ENCODE measurements at regions not wholly inside any gene's neighbourhood (a gene's known extent, or its start where the extent isn't known, plus 50 kb on each side); places are given as distances from the start of the nearest gene placed in this dataset.

GRCh38 chr16:55249361-55249760, 74.6 kb upstream of the IRX6 start:
- no peak for TF ChIP-seq CTCF (IDR thresholded peaks at IDR 0.05; ENCODE audit: insufficient read depth, low read length, poor library complexity, severe bottlenecking)
- DNase-seq (ENCODE audit: extremely low read depth, insufficient read length) = no peak
- Histone ChIP-seq H3K4me3 (replicated peaks; ENCODE audit: low read depth, low read length) (no peak overlapping the region), H3K27me3 (replicated peaks; ENCODE audit: control insufficient read depth, insufficient read depth, low read length) (no peaks in the 10 kb centered on the region), H3K36me3 (ENCODE audit: control insufficient read depth, insufficient read depth, low read length) (no peaks in the 10 kb centered on the region)

- no peak for DNase-seq (ENCODE audit: extremely low read depth, insufficient read length)
- no peak for TF ChIP-seq CTCF (IDR thresholded peaks at IDR 0.05; ENCODE audit: insufficient read depth, low read length, poor library complexity, severe bottlenecking)
- no peaks in the 10 kb centered on the region for H3K36me3 ChIP-seq (ENCODE audit: control insufficient read depth, insufficient read depth, low read length)
- H3K4me3 ChIP-seq (replicated peaks; ENCODE audit: low read depth, low read length) = no peak overlapping the region
- H3K27me3 ChIP-seq (replicated peaks; ENCODE audit: control insufficient read depth, insufficient read depth, low read length) = no peaks in the 10 kb centered on the region
Measured at GRCh38 chr16:55249936-55250335, 74.1 kb upstream of the IRX6 start.

GRCh38 chr16:55250701-55251100, 73.3 kb upstream of the IRX6 start:
- DNase-seq (ENCODE audit: extremely low read depth, insufficient read length) = no peak
- H3K27me3 ChIP-seq (replicated peaks; ENCODE audit: control insufficient read depth, insufficient read depth, low read length) = no peaks in the 10 kb centered on the region
- no peaks in the 10 kb centered on the region for H3K36me3 ChIP-seq (ENCODE audit: control insufficient read depth, insufficient read depth, low read length)
- H3K4me3 ChIP-seq (replicated peaks; ENCODE audit: low read depth, low read length) = no peak overlapping the region
- no peak for TF ChIP-seq CTCF (IDR thresholded peaks at IDR 0.05; ENCODE audit: insufficient read depth, low read length, poor library complexity, severe bottlenecking)

- no peaks in the 10 kb centered on the region for H3K27me3 ChIP-seq (replicated peaks; ENCODE audit: control insufficient read depth, insufficient read depth, low read length)
- TF ChIP-seq CTCF (IDR thresholded peaks at IDR 0.05; ENCODE audit: insufficient read depth, low read length, poor library complexity, severe bottlenecking) = no peak
- H3K4me3 ChIP-seq (replicated peaks; ENCODE audit: low read depth, low read length) = no peak overlapping the region
- DNase-seq (ENCODE audit: extremely low read depth, insufficient read length) = no peak
- no peaks in the 10 kb centered on the region for H3K36me3 ChIP-seq (ENCODE audit: control insufficient read depth, insufficient read depth, low read length)
Measured at GRCh38 chr16:55251151-55251550, 72.9 kb upstream of the IRX6 start.

GRCh38 chr16:55252577-55252976, 71.4 kb upstream of the IRX6 start:
- H3K36me3 ChIP-seq (ENCODE audit: control insufficient read depth, insufficient read depth, low read length) = no peaks in the 10 kb centered on the region
- no peak for TF ChIP-seq CTCF (IDR thresholded peaks at IDR 0.05; ENCODE audit: insufficient read depth, low read length, poor library complexity, severe bottlenecking)

GRCh38 chr16:55253987-55254386, 70.0 kb upstream of the IRX6 start:
- DNase-seq (ENCODE audit: extremely low read depth, insufficient read length) = no peak
- no peaks in the 10 kb centered on the region for H3K27me3 ChIP-seq (replicated peaks; ENCODE audit: control insufficient read depth, insufficient read depth, low read length)
- TF ChIP-seq CTCF (IDR thresholded peaks at IDR 0.05; ENCODE audit: insufficient read depth, low read length, poor library complexity, severe bottlenecking) = no peak
- no peaks in the 10 kb centered on the region for H3K36me3 ChIP-seq (ENCODE audit: control insufficient read depth, insufficient read depth, low read length)
- no peak overlapping the region for H3K4me3 ChIP-seq (replicated peaks; ENCODE audit: low read depth, low read length)

More at GRCh38 chr16:55252577-55252976, 71.4 kb upstream of the IRX6 start:
- no peak for DNase-seq (ENCODE audit: extremely low read depth, insufficient read length)
- no peak overlapping the region for H3K4me3 ChIP-seq (replicated peaks; ENCODE audit: low read depth, low read length)
- H3K27me3 ChIP-seq (replicated peaks; ENCODE audit: control insufficient read depth, insufficient read depth, low read length) = no peaks in the 10 kb centered on the region
